ENCODE measurements at regions not wholly inside any gene's neighbourhood (a gene's known extent, or its start where the extent isn't known, plus 50 kb on each side); places are given as distances from the start of the nearest gene placed in this dataset.

DNA sequence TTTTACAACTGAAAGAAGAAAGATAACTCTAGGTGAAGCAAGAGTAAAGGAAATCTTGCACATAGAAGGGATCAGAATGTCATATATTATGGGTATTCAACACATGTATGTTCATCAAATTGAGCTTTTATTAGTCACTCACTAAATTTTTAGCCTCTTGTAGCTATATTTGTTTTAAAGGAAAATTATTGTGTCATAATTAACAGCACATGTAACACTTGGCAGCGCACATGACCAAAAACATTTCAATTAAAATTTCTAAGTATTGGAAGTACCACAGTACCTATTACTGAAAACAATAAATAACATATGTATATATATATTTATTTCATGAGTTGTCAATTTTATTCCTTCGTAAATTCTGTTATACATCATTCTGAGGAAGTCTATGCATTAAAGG lies 2800.4 kb downstream of the PCDH9 start:
- no peak for TF ChIP-seq ZNF219 (CRISPR knock-in tag; IDR thresholded peaks at IDR 0.05; ENCODE audit: borderline replicate concordance)
- TF ChIP-seq, protein P1, sequence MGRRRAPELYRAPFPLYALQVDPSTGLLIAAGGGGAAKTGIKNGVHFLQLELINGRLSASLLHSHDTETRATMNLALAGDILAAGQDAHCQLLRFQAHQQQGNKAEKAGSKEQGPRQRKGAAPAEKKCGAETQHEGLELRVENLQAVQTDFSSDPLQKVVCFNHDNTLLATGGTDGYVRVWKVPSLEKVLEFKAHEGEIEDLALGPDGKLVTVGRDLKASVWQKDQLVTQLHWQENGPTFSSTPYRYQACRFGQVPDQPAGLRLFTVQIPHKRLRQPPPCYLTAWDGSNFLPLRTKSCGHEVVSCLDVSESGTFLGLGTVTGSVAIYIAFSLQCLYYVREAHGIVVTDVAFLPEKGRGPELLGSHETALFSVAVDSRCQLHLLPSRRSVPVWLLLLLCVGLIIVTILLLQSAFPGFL (CRISPR knock-in tag; IDR thresholded peaks at IDR 0.05; ENCODE audit: borderline replicate concordance), result no peak
